Esophagus (tissue), 2 donors: ENCODE measurements at regions not wholly inside any gene's neighbourhood (a gene's known extent, or its start where the extent isn't known, plus 50 kb on each side); places are given as distances from the start of the nearest gene placed in this dataset.
"Not testable (repeated sequence)": the region's sequence is repeated elsewhere in the genome, so short reads cannot be mapped to it uniquely, and the experiment has no call there.

Experiments
- H3K27ac ChIP-seq, 2 donors: one replicate each; pipeline ENCODE4 v1.5.1; 2013; ENCODE audit warnings: low read depth in 2 of 2, mild to moderate bottlenecking in 2 of 2, inconsistent platforms in 1 of 2, low read length in 1 of 2, moderate library complexity in 1 of 2
- H3K27me3 ChIP-seq, 2 donors: one replicate each; pipeline ENCODE4 v1.6.1; 2013; ENCODE audit warnings: low read length in 2 of 2, control low read depth in 1 of 2, mild to moderate bottlenecking in 1 of 2; ENCODE audit not compliant: insufficient read depth in 2 of 2, control insufficient read depth in 1 of 2
- H3K36me3 ChIP-seq, 2 donors: one replicate each; pipeline ENCODE4 v1.6.1; 2013; ENCODE audit warnings: low read length in 1 of 2; ENCODE audit not compliant: control insufficient read depth in 2 of 2, insufficient read depth in 2 of 2
- H3K4me1 ChIP-seq, 2 donors: one replicate each; pipeline ENCODE4 v1.6.1; 2013; ENCODE audit warnings: low read length in 1 of 2; ENCODE audit not compliant: control insufficient read depth in 2 of 2, insufficient read depth in 2 of 2
- H3K4me3 ChIP-seq, 2 donors: one replicate each; pipeline ENCODE4 v1.5.1; 2013; ENCODE audit warnings: low read length in 2 of 2, mild to moderate bottlenecking in 2 of 2, low read depth in 1 of 2, moderate library complexity in 1 of 2
- H3K9me3 ChIP-seq, 2 donors: one replicate each; pipeline ENCODE4 v1.6.1; 2013; ENCODE audit warnings: mild to moderate bottlenecking in 2 of 2, low read depth in 1 of 2, low read length in 1 of 2, moderate library complexity in 1 of 2; ENCODE audit not compliant: control insufficient read depth in 2 of 2, insufficient read depth in 1 of 2
- WGBS, 2 donors: extraction: QIAGEN DNeasy Blood & Tissue Kit; methylation state at CpG; one replicate each; pipeline ENCODE4 v1.1.7; 2013; 5-methylcytosine and 5-hydroxymethylcytosine counted together
- donor health status: healthy with polysubstance abuse.
- donor health status: Bipolar disorder and iron deficiency.

DNA sequence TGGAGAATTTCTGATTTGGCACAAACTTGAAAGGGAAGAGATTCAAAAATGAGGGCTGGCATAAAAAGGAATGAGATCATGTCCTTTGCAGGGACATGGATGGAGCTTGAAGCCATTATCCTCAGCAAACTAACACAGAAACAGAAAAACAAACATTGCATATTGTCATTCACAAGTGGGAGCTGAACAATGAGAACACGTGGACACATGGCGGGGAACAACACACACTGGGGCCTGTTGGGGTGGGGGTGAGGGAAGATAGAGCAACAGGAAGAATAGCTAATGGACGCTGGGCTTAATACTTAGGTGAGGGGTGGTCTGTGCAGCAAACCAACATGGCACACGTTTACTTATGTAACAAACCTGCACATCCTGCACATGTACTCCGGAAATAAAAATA, 315.8 kb downstream of the NOVA1 start:
- not testable (repeated sequence) for H3K4me3 ChIP-seq, H3K36me3 ChIP-seq, H3K9me3 ChIP-seq, H3K27me3 ChIP-seq, H3K4me1 ChIP-seq
- 38 to 61% methylated on average over 5 of the region's 5 CpGs for WGBS, 2 donors
- H3K27ac ChIP-seq = peak overlapping the region; percentile 11 to 54

- no peaks in the 10 kb centered on the region for H3K36me3 ChIP-seq
- no peaks in the 10 kb centered on the region for H3K27me3 ChIP-seq
- no peak overlapping the region for H3K27ac ChIP-seq
- H3K4me3 ChIP-seq = no peak overlapping the region
- H3K4me1 ChIP-seq = no peaks in the 10 kb centered on the region
- no peaks in the 10 kb centered on the region for H3K9me3 ChIP-seq
- WGBS, 2 donors = 58 to 65% methylated on average over 5 of the region's 5 CpGs
Measured at GRCh38 chr14:26281280-26281998, 316.4 kb downstream of the NOVA1 start.

GRCh38 chr14:26276757-26277156, 321.1 kb downstream of the NOVA1 start:
- 74 to 91% methylated on average over 2 of the region's 2 CpGs for WGBS, 2 donors
- H3K36me3 ChIP-seq = no peaks in the 10 kb centered on the region
- H3K4me1 ChIP-seq = no peaks in the 10 kb centered on the region
- no peak overlapping the region for H3K4me3 ChIP-seq
- H3K9me3 ChIP-seq = no peaks in the 10 kb centered on the region
- H3K27me3 ChIP-seq = no peaks in the 10 kb centered on the region
- no peak overlapping the region for H3K27ac ChIP-seq

DNA sequence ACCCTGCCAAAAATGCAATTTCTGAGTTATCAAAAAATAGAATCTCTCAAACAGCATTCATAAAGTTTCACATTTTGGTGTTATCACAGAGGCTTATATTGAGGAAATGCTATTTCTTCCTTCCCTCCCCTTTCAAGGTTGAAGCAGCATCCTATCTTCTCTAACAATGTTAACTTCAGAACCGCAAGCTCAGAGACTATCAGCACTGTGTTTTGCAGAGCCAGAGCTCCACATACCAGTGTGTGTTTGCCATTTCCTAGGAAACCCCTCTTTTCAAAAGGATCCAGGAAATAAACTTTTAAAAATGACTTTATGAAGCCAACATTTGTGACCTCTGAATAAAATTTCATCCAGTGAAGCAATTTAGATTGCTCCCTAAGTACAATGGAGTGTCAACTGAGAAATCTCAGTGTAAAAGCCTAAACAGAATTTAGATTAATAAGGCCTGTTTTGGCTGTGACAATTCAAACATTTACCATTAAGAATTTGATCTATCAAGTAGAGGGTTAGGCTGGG, 332.6 kb downstream of the NOVA1 start:
- Histone ChIP-seq H3K4me1 (no peaks in the 10 kb centered on the region), H3K27ac (no peak overlapping the region), H3K4me3 (no peak overlapping the region), H3K9me3 (no peaks in the 10 kb centered on the region), H3K36me3 (no peaks in the 10 kb centered on the region), H3K27me3 (no peaks in the 10 kb centered on the region)
- 44 to 67% methylated on average over 1 of the region's 1 CpG for WGBS, 2 donors

DNA sequence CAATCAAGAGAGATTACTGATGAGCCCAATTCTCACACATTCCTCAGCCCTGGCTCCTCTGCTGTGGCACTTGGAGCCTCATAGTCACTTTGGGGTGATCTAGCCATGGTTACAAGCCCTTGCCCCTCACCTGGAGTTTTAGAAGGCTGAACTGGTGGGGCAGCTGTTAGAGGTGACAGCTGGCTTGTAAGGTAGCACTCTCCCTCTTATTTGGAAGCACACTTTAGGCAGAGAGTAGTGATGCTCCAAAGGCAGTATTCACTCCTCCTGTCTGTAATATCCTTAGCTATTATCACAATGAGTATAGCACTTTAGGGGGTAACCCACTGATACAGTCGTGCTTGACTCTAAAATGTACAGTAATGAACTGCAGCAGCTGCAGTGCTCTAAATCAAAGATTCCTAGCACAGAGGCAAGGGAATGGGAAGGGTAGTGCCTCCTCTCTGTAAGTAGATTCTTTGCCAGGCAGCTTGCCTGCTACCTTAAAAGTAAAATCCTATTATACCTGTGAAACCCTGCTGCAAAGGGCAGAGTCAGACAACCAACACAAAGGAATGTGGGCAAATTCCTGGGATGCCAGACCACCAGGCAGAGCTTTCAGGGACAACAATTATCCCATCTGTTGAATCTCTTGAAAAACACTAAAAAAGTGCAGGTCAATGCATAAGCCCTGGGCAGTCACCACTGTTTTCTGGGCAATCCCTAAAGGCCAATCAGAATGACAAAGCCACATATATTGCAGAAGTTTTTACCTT, 336.3 kb downstream of the NOVA1 start:
- Histone ChIP-seq H3K9me3 (no peaks in the 10 kb centered on the region), H3K36me3 (no peaks in the 10 kb centered on the region), H3K4me1 (no peaks in the 10 kb centered on the region), H3K27me3 (no peaks in the 10 kb centered on the region), H3K4me3 (no peak overlapping the region), H3K27ac (no peak overlapping the region)
- WGBS, 2 donors = 57 to 67% methylated on average over 1 of the region's 1 CpG

- WGBS, 2 donors = 12 to 15% methylated on average over 2 of the region's 2 CpGs
- no peaks in the 10 kb centered on the region for H3K27me3 ChIP-seq
- H3K4me1 ChIP-seq = no peaks in the 10 kb centered on the region
- no peaks in the 10 kb centered on the region for H3K9me3 ChIP-seq
- H3K36me3 ChIP-seq = no peaks in the 10 kb centered on the region
- H3K4me3 ChIP-seq = no peak overlapping the region
- H3K27ac ChIP-seq = no peak overlapping the region
Measured at GRCh38 chr14:26255213-26255612, 342.6 kb downstream of the NOVA1 start.

- H3K36me3 ChIP-seq = no peaks in the 10 kb centered on the region
- no peak overlapping the region for H3K4me3 ChIP-seq
- no peaks in the 10 kb centered on the region for H3K9me3 ChIP-seq
- H3K4me1 ChIP-seq = no peaks in the 10 kb centered on the region
- no peaks in the 10 kb centered on the region for H3K27me3 ChIP-seq
- no peak overlapping the region for H3K27ac ChIP-seq
Measured at GRCh38 chr14:26252176-26252575, 345.7 kb downstream of the NOVA1 start.

- Histone ChIP-seq H3K27me3 (no peaks in the 10 kb centered on the region), H3K9me3 (no peaks in the 10 kb centered on the region), H3K36me3 (no peaks in the 10 kb centered on the region), H3K4me3 (no peak overlapping the region), H3K27ac (no peak overlapping the region), H3K4me1 (no peaks in the 10 kb centered on the region)
- WGBS, 2 donors = 48 to 60% methylated on average over 1 of the region's 1 CpG
Measured at GRCh38 chr14:26233118-26233517, 364.7 kb downstream of the NOVA1 start.

DNA sequence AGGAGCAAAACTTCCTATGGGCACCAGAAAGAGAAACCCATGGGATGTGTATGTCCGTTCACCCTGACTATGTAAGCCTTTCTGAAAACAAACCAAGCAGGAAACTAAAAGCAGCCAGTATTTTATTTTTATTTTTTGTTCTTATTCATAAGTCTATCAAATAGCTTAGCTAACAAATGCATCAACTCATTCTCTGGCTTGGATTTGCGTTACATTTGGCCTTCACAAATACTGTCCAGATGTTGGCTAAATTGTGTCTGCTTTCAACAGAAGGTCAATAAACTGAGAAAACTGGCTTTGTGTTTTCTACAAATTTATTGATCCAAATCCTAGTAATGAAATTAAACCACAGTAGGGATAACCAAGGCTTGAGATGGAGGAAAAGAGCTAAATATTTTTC, 379.0 kb downstream of the NOVA1 start:
- WGBS, 2 donors = 61 to 71% methylated on average over 2 of the region's 2 CpGs
- Histone ChIP-seq H3K4me1 (no peaks in the 10 kb centered on the region), H3K4me3 (no peak overlapping the region), H3K27me3 (no peaks in the 10 kb centered on the region), H3K36me3 (no peaks in the 10 kb centered on the region), H3K27ac (no peak overlapping the region), H3K9me3 (no peaks in the 10 kb centered on the region)

- H3K27me3 ChIP-seq = no peaks in the 10 kb centered on the region
- no peaks in the 10 kb centered on the region for H3K4me1 ChIP-seq
- no peak overlapping the region for H3K27ac ChIP-seq
- no peak overlapping the region for H3K4me3 ChIP-seq
- 76 to 79% methylated on average over 2 of the region's 2 CpGs for WGBS, 2 donors
- H3K9me3 ChIP-seq = no peaks in the 10 kb centered on the region
- H3K36me3 ChIP-seq = no peaks in the 10 kb centered on the region
Measured at GRCh38 chr14:26217778-26218177, 380.1 kb downstream of the NOVA1 start.
